GM21825 (cell line): ENCODE measurements at regions not wholly inside any gene's neighbourhood (a gene's known extent, or its start where the extent isn't known, plus 50 kb on each side); places are given as distances from the start of the nearest gene placed in this dataset.
A peak's percentile ranks its signal among the peaks of the same experiment; 100 is the strongest.
"Not testable (repeated sequence)": the region's sequence is repeated elsewhere in the genome, so short reads cannot be mapped to it uniquely, and the experiment has no call there.

ENCODE experiments used
- ATAC-seq: cut with Tn5 transposase; IDR thresholded peaks from one replicate; pipeline ENCODE4 v1.9.1; 2021; ENCODE audit warnings: mild to moderate bottlenecking, moderate library complexity; ENCODE audit not compliant: unreplicated experiment

DNA sequence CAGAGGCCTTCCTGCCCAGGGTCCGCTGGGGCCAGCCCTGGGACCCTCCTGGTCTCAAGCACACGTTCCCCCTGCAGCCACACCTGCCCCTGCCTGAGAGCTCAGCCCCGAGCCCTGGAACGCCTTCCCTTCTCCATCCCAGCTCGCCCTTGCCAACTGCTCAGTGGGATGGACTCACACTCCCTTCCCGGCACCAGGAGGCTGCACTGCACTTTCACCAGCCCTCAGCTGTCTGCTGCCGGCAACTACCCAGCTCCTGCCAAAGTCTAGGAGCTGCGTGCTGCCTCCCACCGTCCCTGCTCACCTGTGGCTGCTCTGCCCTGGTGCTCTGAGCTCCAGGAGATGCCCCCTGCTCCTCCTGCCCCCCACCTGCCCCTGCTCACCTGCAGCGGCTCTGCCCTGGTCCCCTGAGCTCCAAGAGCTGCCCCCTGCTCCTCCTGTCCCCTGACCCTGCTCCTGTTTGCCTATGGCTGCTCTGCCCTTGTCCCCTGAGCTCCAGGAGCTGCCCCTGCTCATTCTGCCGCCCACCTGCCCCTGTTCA lies 246.4 kb downstream of the TMEM121 start:
- ATAC-seq: not testable (repeated sequence)

DNA sequence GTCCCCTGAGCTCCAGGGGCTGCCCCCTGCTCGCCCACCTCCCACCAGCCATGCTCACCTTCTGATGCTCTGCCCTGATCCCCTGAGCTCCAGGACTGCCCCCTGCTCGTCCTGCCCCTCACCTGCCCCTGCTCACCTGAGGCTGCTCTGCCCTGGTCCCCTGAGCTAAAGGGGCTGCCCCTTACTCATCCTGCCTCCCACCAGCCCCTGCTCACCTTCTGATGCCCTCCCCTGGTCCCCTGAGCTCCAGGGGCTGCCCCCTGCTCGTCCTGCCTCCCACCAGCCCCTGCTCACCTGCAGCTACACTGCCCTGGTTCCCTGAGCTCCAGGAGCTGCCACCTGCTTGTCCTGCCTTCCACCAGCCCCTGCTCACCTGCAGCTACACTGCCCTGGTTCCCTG lies 247.2 kb downstream of the TMEM121 start:
- no peak for ATAC-seq

- no peak for ATAC-seq
Measured at GRCh38 chr14:105774001-105774400, 247.6 kb downstream of the TMEM121 start.

GRCh38 chr14:105774585-105775348 lies 248.4 kb downstream of the TMEM121 start:
- not testable (repeated sequence) for ATAC-seq

DNA sequence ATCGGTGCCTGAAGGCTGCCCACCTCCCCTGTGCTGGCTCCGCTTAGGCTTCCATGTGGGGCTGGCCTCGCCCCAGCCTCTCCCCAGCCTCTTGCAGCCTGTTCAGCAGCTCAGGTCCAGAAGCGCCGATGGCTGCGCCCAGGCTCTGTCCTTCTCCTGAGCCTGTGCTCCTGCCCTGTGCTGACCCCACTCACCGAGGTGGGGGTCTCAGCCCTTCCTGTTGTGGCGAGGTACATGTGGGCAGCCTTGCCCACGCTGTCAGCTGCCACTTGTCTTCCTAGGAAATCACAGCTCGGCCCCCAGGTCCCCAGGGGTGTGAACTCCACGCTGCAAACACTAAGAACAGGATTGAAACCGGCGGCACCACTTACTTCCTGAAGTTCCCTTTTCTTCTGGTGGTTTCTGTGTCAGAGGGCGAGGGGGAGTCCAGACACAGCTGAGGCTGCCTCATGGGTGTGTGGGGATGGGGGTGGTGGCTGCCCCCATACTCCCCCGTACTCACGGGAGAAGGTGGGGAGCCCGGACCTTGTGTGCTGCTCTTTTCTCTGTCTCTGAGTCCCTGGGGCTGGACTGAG lies 249.1 kb downstream of the TMEM121 start:
- not testable (repeated sequence) for ATAC-seq

- not testable (repeated sequence) for ATAC-seq
Measured at GRCh38 chr14:105776112-105776511, 249.7 kb downstream of the TMEM121 start.

- ATAC-seq: no peak
Measured at GRCh38 chr14:105776924-105777323, 250.5 kb downstream of the TMEM121 start.

- no peak for ATAC-seq
Measured at GRCh38 chr14:105783707-105784106, 257.3 kb downstream of the TMEM121 start.

- no peak for ATAC-seq
Measured at GRCh38 chr14:105793836-105794235, 267.5 kb downstream of the TMEM121 start.

DNA sequence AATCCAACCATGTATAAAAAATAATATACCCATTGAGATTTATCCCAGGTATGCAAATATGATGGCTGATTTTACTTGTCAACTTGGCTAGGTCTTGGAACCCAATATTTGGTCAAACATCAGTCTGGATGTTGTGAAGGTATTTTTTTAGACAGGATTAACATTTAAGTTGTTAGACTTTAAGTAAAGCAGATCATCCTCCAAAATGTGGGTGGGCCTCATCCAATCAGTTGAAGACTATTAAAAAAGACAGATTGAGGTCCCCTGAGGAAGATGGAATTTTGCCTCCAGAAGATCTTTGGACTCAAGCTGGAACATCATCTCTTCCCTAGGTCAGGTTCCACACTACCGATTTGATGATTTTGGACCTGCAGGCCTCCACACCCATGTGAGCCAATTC lies 271.2 kb downstream of the TMEM121 start:
- no peak for ATAC-seq

GRCh38 chr14:105805701-105806100 lies 279.3 kb downstream of the TMEM121 start:
- no peak for ATAC-seq

- no peak for ATAC-seq
Measured at GRCh38 chr14:105806568-105806967, 280.2 kb downstream of the TMEM121 start.

- peak; percentile 80 for ATAC-seq
Measured at GRCh38 chr14:105817971-105818711, 291.8 kb downstream of the TMEM121 start.

DNA sequence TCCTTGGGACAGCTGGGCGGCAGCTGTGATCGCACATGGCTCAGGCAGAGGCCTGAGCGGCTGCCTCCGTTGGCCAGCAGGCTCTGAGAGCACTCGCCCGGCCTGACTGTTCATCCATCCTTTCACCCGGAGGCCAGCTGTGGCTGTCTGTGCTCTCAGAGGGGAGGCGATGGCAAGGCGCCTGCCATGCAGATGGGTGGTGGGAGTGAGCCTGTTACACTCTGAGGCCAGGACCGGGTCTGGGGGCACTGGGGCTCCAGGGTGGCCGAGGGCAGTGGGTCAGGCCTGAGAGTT lies 292.3 kb downstream of the TMEM121 start:
- ATAC-seq: no peak

DNA sequence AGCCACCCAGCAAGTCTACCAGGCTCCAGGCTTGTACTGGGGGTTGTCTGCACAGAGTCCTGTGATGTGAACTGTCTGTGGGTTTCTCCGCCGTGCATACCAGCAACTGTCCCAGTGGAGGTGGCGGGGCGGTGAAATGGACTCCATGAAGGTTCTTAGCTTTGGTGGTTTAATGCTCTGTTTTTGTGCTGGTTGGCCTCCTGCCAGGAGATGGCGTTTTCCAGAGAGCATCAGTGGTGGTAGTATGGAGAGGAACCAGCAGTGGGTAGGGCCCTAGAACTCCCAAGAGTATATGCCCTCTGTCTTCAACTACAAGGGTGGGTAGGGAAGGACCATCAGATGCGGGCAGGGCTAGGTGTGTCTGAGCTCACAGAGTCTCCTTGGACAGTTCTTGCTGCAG lies 303.8 kb downstream of the TMEM121 start:
- no peak for ATAC-seq

DNA sequence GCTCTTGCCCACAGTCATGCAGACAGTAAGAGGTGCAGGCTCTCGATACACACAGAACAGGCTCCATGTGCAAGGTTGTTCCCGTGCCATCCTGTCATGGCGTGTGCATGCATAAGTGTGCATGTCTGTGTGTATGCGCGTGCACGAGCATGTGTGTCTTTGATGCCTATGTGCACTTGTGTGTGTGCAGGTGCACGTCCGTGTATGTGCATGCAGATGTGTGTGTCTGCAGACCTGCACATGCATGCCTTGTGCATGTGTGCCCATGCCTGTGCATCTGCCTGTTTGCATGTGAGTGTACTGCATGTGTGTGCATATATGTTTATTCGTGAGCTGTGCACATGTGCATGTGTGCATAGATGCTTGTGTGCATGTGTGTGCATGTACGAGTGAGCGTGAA lies 309.8 kb downstream of the TMEM121 start:
- ATAC-seq: no peak

- ATAC-seq: no peak
Measured at GRCh38 chr14:105836730-105837129, 310.3 kb downstream of the TMEM121 start.

GRCh38 chr14:105837349-105838063 lies 311.1 kb downstream of the TMEM121 start:
- no peak for ATAC-seq

DNA sequence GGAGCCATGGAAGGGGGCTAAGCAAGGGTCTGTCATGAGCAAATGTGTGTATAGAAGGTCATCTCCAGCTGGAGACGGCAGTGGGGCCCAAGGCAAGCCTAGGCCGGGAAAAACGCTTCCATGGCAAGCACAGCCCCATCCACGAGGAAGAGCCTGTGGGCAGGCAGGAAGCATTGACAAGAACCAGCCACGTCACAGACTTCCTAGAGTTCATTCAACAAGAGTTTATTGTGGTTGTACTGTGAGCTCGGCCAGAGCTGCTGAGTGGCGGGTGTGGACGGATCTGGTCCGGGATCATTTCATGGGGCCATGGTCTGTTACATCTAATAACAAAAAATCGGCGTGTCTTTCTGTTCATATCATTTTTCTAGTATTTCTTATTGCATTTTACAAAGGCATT lies 311.7 kb downstream of the TMEM121 start:
- ATAC-seq: no peak

GRCh38 chr14:105838591-105839424 lies 312.4 kb downstream of the TMEM121 start:
- no peak for ATAC-seq
